ENCODE measurements at regions not wholly inside any gene's neighbourhood (a gene's known extent, or its start where the extent isn't known, plus 50 kb on each side); places are given as distances from the start of the nearest gene placed in this dataset.

DNA sequence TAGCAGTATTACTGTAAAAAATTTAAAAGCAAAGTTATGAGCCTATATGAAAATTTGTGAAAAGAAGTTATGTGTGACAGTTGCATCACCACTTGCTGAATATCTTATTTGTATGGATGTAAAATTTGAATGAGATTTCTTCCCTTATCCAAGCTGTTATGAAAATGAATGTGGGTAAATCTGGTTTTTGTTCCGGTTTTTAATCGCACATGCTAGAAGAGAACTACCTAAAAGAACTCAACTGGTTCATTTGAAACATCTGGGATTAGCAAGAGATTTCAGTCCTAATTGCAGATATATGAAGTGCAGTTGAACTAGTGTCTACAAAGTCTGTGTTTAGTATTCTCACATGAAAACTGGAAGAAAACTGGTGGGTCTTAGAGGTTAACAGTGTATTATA, 467.1 kb upstream of the SPHKAP start:
- no peak for DNase-seq (ENCODE audit: low read depth in 1 of 2, low spot score in 1 of 2)
- TF ChIP-seq, protein P1, sequence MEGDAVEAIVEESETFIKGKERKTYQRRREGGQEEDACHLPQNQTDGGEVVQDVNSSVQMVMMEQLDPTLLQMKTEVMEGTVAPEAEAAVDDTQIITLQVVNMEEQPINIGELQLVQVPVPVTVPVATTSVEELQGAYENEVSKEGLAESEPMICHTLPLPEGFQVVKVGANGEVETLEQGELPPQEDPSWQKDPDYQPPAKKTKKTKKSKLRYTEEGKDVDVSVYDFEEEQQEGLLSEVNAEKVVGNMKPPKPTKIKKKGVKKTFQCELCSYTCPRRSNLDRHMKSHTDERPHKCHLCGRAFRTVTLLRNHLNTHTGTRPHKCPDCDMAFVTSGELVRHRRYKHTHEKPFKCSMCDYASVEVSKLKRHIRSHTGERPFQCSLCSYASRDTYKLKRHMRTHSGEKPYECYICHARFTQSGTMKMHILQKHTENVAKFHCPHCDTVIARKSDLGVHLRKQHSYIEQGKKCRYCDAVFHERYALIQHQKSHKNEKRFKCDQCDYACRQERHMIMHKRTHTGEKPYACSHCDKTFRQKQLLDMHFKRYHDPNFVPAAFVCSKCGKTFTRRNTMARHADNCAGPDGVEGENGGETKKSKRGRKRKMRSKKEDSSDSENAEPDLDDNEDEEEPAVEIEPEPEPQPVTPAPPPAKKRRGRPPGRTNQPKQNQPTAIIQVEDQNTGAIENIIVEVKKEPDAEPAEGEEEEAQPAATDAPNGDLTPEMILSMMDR (IDR thresholded peaks at IDR 0.05; ENCODE audit: insufficient read depth, low read length), result no peak
- TF ChIP-seq GABPA (IDR thresholded peaks at IDR 0.05; ENCODE audit: low read depth) (no peak), POLR2AphosphoS5 (IDR thresholded peaks at IDR 0.05; ENCODE audit: low read depth) (no peak), SPI1 (IDR thresholded peaks at IDR 0.05; ENCODE audit: borderline replicate concordance, low read depth) (no peak)
- TF ChIP-seq, protein P2, sequence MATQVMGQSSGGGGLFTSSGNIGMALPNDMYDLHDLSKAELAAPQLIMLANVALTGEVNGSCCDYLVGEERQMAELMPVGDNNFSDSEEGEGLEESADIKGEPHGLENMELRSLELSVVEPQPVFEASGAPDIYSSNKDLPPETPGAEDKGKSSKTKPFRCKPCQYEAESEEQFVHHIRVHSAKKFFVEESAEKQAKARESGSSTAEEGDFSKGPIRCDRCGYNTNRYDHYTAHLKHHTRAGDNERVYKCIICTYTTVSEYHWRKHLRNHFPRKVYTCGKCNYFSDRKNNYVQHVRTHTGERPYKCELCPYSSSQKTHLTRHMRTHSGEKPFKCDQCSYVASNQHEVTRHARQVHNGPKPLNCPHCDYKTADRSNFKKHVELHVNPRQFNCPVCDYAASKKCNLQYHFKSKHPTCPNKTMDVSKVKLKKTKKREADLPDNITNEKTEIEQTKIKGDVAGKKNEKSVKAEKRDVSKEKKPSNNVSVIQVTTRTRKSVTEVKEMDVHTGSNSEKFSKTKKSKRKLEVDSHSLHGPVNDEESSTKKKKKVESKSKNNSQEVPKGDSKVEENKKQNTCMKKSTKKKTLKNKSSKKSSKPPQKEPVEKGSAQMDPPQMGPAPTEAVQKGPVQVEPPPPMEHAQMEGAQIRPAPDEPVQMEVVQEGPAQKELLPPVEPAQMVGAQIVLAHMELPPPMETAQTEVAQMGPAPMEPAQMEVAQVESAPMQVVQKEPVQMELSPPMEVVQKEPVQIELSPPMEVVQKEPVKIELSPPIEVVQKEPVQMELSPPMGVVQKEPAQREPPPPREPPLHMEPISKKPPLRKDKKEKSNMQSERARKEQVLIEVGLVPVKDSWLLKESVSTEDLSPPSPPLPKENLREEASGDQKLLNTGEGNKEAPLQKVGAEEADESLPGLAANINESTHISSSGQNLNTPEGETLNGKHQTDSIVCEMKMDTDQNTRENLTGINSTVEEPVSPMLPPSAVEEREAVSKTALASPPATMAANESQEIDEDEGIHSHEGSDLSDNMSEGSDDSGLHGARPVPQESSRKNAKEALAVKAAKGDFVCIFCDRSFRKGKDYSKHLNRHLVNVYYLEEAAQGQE (IDR thresholded peaks at IDR 0.05; ENCODE audit: insufficient replicate concordance, low read depth), result no peak
- H3K27ac ChIP-seq (replicated peaks), result no peak overlapping the region
- no peaks in the 10 kb centered on the region for H3K27me3 ChIP-seq (ENCODE audit: insufficient read depth, poor library complexity, severe bottlenecking)
- no peak overlapping the region for H3K4me3 ChIP-seq (replicated peaks; ENCODE audit: insufficient read depth, low read length)

DNA sequence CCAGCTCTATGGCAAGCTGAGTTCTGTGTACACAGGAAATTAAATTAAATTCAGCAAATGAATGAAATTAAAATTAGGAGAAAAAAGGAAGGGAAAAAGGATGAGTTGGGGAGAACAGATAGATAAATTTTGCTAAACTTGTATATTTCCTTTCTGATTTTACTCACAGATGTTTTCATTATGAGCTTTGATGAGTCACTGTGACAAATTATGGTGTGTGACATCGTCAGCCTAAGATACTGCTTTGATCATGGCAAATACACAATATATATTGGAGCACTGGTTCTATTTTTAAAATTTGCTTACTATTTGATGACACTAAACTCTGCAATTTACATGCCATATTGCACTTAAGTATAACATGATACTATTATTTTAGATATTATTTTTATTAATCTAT, 464.6 kb upstream of the SPHKAP start:
- H3K4me3 ChIP-seq (replicated peaks; ENCODE audit: insufficient read depth, low read length), result no peak overlapping the region
- no peak overlapping the region for H3K27ac ChIP-seq (replicated peaks)
- no peaks in the 10 kb centered on the region for H3K27me3 ChIP-seq (ENCODE audit: insufficient read depth, poor library complexity, severe bottlenecking)
- TF ChIP-seq SPI1 (IDR thresholded peaks at IDR 0.05; ENCODE audit: borderline replicate concordance, low read depth) (no peak), GABPA (IDR thresholded peaks at IDR 0.05; ENCODE audit: low read depth) (no peak)
- DNase-seq (ENCODE audit: low read depth in 1 of 2, low spot score in 1 of 2), result no peak

- H3K4me3 ChIP-seq (replicated peaks; ENCODE audit: insufficient read depth, low read length), result no peak overlapping the region
- TF ChIP-seq, protein P2 (IDR thresholded peaks at IDR 0.05; ENCODE audit: insufficient replicate concordance, low read depth), result no peak
- no peak for TF ChIP-seq POLR2AphosphoS5 (IDR thresholded peaks at IDR 0.05; ENCODE audit: low read depth)
- TF ChIP-seq, protein P1 (IDR thresholded peaks at IDR 0.05; ENCODE audit: insufficient read depth, low read length), result no peak
- H3K27ac ChIP-seq (replicated peaks), result no peak overlapping the region
- no peaks in the 10 kb centered on the region for H3K27me3 ChIP-seq (ENCODE audit: insufficient read depth, poor library complexity, severe bottlenecking)
- no peak for DNase-seq (ENCODE audit: low read depth in 1 of 2, low spot score in 1 of 2)
Observed at GRCh38 chr2:228644199-228644598, 462.7 kb upstream of the SPHKAP start.

DNA sequence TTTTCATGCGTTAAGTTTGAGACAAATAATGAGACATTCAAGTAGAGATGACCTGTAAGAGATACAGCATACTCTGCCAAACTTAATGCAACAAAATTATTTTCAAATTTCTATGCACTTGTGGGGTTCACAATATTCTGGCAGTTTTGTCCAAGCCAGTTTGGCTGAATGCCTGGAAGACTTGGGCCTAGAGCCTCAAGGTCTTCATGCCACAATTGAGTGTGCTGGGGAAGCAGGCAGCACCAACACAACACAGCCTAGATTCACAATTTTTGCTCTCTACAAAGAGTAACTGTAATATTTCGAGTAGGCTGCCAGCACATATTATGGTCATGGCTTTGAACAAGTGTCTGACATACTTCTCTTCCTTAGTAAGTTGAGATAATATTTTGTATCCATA, 461.4 kb upstream of the SPHKAP start:
- H3K27me3 ChIP-seq (ENCODE audit: insufficient read depth, poor library complexity, severe bottlenecking), result no peaks in the 10 kb centered on the region
- H3K4me3 ChIP-seq (replicated peaks; ENCODE audit: insufficient read depth, low read length), result no peak overlapping the region
- H3K27ac ChIP-seq (replicated peaks), result no peak overlapping the region
- TF ChIP-seq GABPA (IDR thresholded peaks at IDR 0.05; ENCODE audit: low read depth) (no peak), SPI1 (IDR thresholded peaks at IDR 0.05; ENCODE audit: borderline replicate concordance, low read depth) (no peak), POLR2AphosphoS5 (IDR thresholded peaks at IDR 0.05; ENCODE audit: low read depth) (no peak)
- TF ChIP-seq, protein P1 (IDR thresholded peaks at IDR 0.05; ENCODE audit: insufficient read depth, low read length), result no peak
- TF ChIP-seq, protein P2 (IDR thresholded peaks at IDR 0.05; ENCODE audit: insufficient replicate concordance, low read depth), result no peak
- no peak for DNase-seq (ENCODE audit: low read depth in 1 of 2, low spot score in 1 of 2)

All from HL-60 (cell line).